ENCODE measurements at regions not wholly inside any gene's neighbourhood (a gene's known extent, or its start where the extent isn't known, plus 50 kb on each side); places are given as distances from the start of the nearest gene placed in this dataset.

DNA sequence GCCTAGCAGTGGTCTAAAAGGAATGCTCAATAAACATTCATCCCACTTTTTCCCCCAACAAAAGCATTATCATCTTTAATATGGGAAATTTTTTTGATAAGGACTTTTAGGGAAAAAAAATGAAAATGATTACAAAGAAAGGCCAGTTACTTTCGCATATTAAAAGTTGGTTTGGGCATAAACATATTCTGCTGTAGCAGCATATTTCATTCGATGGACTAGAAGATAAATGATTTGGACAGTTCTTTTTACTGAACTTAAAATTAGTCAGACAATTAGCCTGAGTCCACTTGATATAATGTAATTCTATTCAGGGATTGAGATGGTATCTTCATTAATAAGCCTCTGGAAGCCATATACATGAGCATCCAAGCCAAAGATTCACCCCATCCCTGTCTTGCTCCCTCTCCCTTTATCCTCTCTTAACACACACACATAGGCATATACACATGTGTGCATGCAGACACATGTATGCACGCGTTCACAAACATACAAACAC, 299.1 kb downstream of the NUAK1 start:
- H3K36me3 ChIP-seq = no peaks in the 10 kb centered on the region
- no peaks in the 10 kb centered on the region for H3K4me1 ChIP-seq
- H3K27ac ChIP-seq = no peak overlapping the region
- no peaks in the 10 kb centered on the region for H3K9me3 ChIP-seq
- H3K27me3 ChIP-seq = no peaks in the 10 kb centered on the region
- no peak for DNase-seq
- 91 to 98% methylated on average over 4 of the region's 4 CpGs for WGBS, 2 donors
- TF ChIP-seq POLR2A (IDR thresholded peaks at IDR 0.05) = no peak
- no peak for ATAC-seq (ENCODE audit: low FRiP score in 2 of 2)
- H3K4me3 ChIP-seq = no peak overlapping the region

DNA sequence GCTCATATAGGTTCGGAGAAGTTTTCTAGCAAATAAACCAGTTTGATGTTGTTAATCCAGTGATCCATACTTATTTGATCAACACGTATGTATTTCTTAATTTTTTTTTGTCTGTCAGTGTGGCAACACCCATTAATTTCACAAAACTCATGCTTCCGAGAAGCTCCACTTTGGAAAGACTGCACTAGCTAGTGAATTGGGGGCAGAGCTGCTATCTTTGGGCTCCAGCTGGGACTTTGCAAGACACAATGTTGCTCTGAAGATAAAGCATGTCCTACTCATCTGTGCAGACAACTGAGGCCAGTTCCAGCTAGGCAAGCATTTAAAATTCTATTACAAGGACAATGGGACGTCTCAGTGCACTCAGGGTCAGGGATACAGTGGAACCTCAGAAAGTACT, 298.4 kb downstream of the NUAK1 start:
- 78 to 85% methylated on average over 4 of the region's 4 CpGs for WGBS, 2 donors
- H3K4me3 ChIP-seq = no peak overlapping the region
- DNase-seq (no peak), ATAC-seq (ENCODE audit: low FRiP score in 2 of 2) (peak in 1 of 2 donors; percentile 21)
- H3K27me3 ChIP-seq = no peaks in the 10 kb centered on the region
- no peak overlapping the region for H3K27ac ChIP-seq
- no peaks in the 10 kb centered on the region for H3K9me3 ChIP-seq
- TF ChIP-seq POLR2A (IDR thresholded peaks at IDR 0.05) (no peak), CTCF (IDR thresholded peaks at IDR 0.05) (no peak)
- H3K36me3 ChIP-seq = no peaks in the 10 kb centered on the region
- no peaks in the 10 kb centered on the region for H3K4me1 ChIP-seq

GRCh38 chr12:105841840-105842239, 296.9 kb downstream of the NUAK1 start:
- WGBS, 2 donors = 74 to 76% methylated on average over 4 of the region's 4 CpGs
- no peaks in the 10 kb centered on the region for H3K36me3 ChIP-seq
- no peaks in the 10 kb centered on the region for H3K4me1 ChIP-seq
- H3K27ac ChIP-seq = no peak overlapping the region
- no peaks in the 10 kb centered on the region for H3K27me3 ChIP-seq
- H3K4me3 ChIP-seq = no peak overlapping the region
- ATAC-seq (ENCODE audit: low FRiP score in 2 of 2) (no peak), DNase-seq (no peak)
- H3K9me3 ChIP-seq = no peaks in the 10 kb centered on the region
- TF ChIP-seq EP300 (IDR thresholded peaks at IDR 0.05) (no peak), CTCF (IDR thresholded peaks at IDR 0.05) (no peak), POLR2AphosphoS5 (IDR thresholded peaks at IDR 0.05) (no peak), POLR2A (IDR thresholded peaks at IDR 0.05) (no peak)

DNA sequence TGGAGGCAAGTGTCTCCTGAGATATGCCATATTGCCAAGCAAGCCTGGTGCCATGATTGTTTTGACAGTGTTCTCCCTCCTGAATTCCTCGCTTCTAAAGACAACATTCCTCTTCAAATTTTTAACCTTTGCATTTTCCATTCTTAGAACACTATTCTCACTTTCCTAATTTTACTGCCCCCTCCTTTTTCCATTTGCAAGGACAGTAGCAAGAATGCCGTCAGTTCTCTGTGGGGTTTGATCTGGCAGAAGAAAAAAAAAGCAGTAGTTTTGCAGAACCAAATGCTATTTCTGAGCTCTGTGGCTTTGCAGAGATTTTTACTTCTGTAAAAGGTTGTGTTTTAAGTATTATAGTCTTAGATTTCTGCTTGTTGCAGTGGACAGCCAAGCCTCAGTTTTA, 295.2 kb downstream of the NUAK1 start:
- no peaks in the 10 kb centered on the region for H3K27me3 ChIP-seq
- TF ChIP-seq POLR2AphosphoS5 (IDR thresholded peaks at IDR 0.05) (peak in 1 of 2 donors; percentile 20), POLR2A (IDR thresholded peaks at IDR 0.05) (no peak)
- no peak overlapping the region for H3K27ac ChIP-seq
- H3K9me3 ChIP-seq = no peaks in the 10 kb centered on the region
- H3K4me1 ChIP-seq = no peaks in the 10 kb centered on the region
- ATAC-seq (ENCODE audit: low FRiP score in 2 of 2) (no peak), DNase-seq (no peak)
- 69 to 77% methylated on average over 2 of the region's 2 CpGs for WGBS, 2 donors
- H3K36me3 ChIP-seq = no peaks in the 10 kb centered on the region
- no peak overlapping the region for H3K4me3 ChIP-seq

DNA sequence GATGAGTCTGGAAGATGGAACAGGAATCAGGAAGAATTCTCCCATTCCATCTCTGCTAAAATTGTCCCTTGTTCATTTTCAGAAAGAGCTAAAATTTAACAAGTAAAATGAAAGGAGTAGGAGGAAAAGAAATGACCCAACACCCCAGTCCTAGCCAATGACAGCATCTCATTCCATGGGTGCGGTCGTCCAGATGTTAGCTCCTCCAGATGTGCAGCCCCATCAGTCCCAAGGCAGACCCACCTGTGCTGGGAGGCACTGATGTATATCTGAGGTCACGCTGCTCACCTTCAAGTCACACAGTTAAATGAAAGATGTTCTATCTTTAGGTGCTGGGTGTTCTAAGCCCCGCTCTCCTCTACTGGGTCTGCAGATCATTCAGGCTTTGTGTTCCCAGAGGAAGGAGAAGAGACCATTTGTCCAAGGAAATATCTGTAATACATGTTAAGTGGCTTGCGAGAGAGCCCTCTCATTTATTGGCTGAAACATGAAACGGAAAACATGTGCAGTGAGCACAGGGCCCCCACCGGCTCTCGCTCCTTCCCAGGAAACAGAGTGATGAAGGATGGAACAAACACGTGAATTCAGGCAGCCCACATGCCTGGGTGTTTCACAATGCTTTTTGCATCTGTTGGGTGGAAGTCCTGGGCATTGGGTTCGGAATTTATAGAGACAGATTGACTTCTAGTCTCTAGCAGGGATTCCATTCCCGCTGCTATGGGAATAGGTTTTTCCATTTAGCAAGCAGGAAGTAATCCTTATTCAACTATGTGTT, 294.6 kb downstream of the NUAK1 start:
- no peaks in the 10 kb centered on the region for H3K36me3 ChIP-seq
- peak in 1 of 2 donors; percentile 27 for TF ChIP-seq POLR2AphosphoS5 (IDR thresholded peaks at IDR 0.05)
- TF ChIP-seq POLR2A (IDR thresholded peaks at IDR 0.05) = no peak
- H3K9me3 ChIP-seq = no peaks in the 10 kb centered on the region
- H3K4me1 ChIP-seq = no peaks in the 10 kb centered on the region
- 75 to 77% methylated on average over 11 of the region's 11 CpGs for WGBS, 2 donors
- ATAC-seq (ENCODE audit: low FRiP score in 2 of 2) (no peak), DNase-seq (no peak)
- peak overlapping the region in 2 of 4 donors; percentile 21 to 32 for H3K27ac ChIP-seq
- H3K4me3 ChIP-seq = no peak overlapping the region
- H3K27me3 ChIP-seq = no peaks in the 10 kb centered on the region

DNA sequence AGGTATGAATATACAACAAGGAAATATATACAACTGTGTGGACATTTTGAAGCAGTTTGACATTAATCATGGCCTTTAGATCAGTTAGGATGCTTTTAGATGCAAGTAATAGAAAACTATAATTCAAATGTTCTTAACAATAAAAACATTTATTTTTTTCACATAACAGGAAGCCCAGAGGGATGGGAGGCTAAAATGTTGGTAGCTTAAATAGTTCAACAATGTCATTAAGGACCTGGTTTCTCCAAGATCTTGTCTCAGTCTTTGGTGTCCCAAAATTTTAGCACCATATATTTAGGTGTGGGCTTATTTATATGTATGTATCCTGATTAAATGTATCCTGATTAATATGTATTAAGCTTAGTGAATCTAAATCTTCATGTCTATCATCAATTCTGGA, 292.4 kb downstream of the NUAK1 start:
- Histone ChIP-seq H3K27me3 (no peaks in the 10 kb centered on the region), H3K4me3 (no peak overlapping the region), H3K27ac (no peak overlapping the region), H3K36me3 (no peaks in the 10 kb centered on the region), H3K4me1 (no peaks in the 10 kb centered on the region), H3K9me3 (no peaks in the 10 kb centered on the region)
- ATAC-seq (ENCODE audit: low FRiP score in 2 of 2) = no peak
- DNase-seq = no peak
- no peak for TF ChIP-seq POLR2A (IDR thresholded peaks at IDR 0.05)
- TF ChIP-seq EP300 (IDR thresholded peaks at IDR 0.05) = no peak
- no peak for TF ChIP-seq CTCF (IDR thresholded peaks at IDR 0.05)
- no peak for TF ChIP-seq POLR2AphosphoS5 (IDR thresholded peaks at IDR 0.05)

Measured in upper lobe of left lung (tissue), 6 donors.